GM18517 (cell line): ENCODE measurements at regions not wholly inside any gene's neighbourhood (a gene's known extent, or its start where the extent isn't known, plus 50 kb on each side); places are given as distances from the start of the nearest gene placed in this dataset.
"Not testable (repeated sequence)": the region's sequence is repeated elsewhere in the genome, so short reads cannot be mapped to it uniquely, and the experiment has no call there.

Source experiments
- ATAC-seq: cut with Tn5 transposase; IDR thresholded peaks from one replicate; pipeline ENCODE4 v1.9.1; 2021; ENCODE audit warnings: mild to moderate bottlenecking, moderate library complexity; ENCODE audit not compliant: unreplicated experiment

DNA sequence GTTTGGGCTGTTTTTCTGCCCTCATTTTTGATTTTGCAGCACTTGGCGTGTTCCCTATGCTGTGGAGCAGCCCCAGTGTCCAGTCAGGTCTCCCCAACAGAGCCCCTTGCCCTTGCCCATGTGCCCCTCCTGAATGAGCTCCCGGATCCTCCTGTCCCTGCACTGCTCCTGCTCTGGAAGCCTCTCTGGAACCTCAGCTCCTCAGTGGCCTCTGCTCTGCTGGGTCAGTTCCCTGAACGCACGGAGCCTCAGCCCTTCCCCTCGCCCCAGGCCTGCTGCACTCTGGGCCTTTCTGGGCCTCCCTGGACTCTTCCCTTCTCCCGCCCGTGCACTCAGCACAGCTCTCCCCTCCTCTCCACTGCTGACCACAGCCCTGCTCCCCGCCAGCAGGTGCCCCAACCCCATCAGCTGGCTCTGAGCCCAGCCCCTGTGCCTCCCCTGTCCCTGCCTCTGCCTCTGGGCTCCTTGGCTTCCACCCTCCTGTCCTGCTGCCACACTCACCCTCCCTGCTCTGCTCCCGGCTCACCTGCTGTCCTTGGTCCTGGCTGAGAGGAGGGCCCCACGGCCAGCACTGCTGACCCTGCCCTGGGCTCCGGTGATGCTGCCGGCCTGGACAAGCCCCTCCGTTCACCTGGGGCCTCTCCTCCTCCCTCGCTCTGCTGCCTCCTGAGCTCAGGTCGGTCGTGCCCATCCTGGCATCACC is 220.6 kb downstream of the TMEM121 start:
- not testable (repeated sequence) for ATAC-seq

DNA sequence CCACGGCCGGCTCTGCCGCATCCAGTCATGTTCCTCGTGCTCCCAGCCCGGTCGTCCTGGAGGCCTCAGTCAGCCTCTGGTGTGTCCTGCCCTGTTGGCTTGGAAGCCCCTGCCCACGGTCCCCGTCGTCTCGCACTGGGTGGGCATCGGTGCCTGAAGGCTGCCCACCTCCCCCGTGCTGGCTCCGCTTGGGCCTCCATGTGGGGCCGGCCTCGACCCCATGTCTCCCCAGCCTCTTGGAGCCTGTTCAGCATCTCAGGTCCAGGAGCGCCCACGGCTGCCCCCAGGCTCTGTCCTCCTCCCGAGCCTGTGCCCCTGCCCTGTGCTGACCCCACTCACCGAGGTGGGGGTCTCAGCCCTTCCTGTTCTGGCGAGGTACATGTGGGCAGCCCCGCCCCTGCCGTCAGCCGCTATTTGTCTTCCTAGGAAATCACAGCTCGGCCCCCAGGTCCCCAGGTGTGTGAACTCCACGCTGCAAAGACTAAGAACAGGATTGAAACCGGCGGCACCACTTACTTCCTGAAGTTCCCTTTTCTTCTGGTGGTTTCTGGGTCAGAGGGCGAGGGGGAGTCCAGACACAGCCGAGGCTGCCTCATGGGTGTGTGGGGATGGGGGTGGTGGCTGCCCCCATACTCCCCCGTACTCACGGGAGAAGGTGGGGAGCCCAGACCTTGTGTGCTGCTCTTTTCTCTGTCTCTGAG is 221.3 kb downstream of the TMEM121 start:
- not testable (repeated sequence) for ATAC-seq

- no peak for ATAC-seq
Measured at GRCh38 chr14:105748204-105748578, 221.8 kb downstream of the TMEM121 start.

- not testable (repeated sequence) for ATAC-seq
Measured at GRCh38 chr14:105748710-105749109, 222.3 kb downstream of the TMEM121 start.

DNA sequence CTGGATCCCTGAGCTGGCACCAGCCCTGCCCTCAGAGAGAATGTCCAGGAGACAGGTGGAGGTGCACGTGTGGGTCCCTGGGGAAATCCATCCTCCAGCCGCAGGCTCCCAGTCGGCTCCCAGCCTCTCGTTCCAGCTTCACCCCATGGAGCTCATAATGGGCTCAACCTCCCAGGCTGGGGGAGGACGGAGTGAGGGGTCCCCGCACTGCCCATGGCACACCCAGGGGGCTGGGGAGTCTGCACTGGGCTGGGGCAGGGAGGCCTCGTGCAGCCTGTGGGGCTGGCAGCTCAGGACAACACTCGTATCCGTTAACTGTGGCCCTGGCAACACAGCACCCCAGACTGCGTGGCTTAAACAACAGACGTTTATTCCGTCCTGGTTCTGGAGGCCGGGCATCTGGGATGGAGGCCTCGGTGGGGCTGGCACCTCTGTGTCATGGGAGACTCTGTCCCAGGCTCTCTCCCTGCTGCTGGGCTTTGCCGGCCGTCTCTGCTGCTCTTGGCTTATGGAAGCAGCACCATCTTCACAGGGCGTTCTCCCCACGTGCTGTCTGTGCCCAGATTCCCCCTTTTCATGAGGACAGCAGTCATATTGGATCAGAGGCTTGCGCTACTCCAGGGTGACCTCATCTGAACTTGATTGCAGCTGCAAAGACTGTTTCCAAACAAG is 223.6 kb downstream of the TMEM121 start:
- not testable (repeated sequence) for ATAC-seq

DNA sequence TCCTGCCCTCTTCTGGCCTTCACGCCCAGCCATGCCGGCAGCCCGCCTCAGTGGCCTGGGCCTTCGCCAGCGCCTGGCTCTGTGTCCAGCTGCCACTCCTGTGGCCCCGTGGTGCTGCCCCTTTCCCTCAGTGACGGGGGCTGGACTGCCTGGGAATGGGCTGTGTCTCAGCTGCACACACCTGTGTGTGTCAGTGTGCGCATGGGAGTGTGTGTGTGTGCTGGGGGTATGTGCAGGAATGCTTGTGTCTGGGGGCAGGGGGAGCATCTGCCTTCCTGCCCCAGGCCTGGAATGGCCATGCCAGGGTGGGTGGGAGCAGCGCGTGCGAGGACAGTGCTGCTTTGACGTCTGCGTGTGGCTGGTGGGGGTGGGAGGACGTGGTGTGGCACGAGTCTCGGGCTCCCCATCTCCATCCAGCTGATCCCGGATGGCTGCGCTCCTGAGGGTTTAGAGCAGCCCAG is 224.9 kb downstream of the TMEM121 start:
- ATAC-seq = not testable (repeated sequence)

DNA sequence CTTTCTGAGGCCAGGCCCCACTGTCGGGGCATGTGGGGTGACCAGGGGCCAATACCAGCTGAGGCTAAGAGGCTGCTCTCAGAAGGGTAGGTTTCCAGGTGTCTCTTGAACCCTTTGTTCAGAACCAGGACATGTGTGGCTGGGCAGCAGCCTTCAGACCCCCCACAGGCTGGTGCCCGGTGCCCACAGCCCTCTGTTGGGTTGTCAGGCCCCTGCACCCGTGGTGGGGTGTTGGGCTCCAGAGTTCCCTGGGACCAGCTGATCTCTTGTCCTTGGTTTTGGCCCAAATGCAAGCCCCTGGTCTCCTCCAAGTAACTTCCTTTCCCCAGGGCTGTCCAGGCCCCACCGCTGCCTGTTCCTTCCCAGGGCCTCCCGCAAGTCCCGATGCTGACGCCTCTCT is 226.0 kb downstream of the TMEM121 start:
- ATAC-seq = not testable (repeated sequence)

- no peak for ATAC-seq
Measured at GRCh38 chr14:105760691-105761344, 234.4 kb downstream of the TMEM121 start.

- ATAC-seq = not testable (repeated sequence)
Measured at GRCh38 chr14:105761345-105761740, 235.0 kb downstream of the TMEM121 start.

- ATAC-seq = no peak
Measured at GRCh38 chr14:105761842-105762241, 235.5 kb downstream of the TMEM121 start.

DNA sequence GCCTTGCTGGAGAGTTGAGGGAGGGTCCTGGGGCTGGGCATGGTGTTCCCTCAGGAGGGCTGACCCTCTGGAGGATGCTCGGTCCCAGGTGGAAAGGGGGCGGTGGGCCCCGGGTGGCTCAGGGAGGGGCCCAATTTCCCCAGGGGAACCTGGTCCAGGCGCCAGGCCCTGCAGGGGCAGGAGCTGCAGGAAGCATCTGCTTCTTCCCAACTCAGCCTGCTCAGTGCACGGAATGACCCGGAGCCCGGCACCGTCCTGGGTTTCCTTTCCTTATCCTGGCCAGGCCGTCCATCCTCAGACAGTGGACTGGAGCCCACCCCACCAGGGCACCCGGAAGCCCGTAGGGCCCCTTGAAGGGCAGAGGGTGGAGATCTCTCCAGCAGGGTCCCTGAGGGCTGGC is 235.9 kb downstream of the TMEM121 start:
- not testable (repeated sequence) for ATAC-seq

DNA sequence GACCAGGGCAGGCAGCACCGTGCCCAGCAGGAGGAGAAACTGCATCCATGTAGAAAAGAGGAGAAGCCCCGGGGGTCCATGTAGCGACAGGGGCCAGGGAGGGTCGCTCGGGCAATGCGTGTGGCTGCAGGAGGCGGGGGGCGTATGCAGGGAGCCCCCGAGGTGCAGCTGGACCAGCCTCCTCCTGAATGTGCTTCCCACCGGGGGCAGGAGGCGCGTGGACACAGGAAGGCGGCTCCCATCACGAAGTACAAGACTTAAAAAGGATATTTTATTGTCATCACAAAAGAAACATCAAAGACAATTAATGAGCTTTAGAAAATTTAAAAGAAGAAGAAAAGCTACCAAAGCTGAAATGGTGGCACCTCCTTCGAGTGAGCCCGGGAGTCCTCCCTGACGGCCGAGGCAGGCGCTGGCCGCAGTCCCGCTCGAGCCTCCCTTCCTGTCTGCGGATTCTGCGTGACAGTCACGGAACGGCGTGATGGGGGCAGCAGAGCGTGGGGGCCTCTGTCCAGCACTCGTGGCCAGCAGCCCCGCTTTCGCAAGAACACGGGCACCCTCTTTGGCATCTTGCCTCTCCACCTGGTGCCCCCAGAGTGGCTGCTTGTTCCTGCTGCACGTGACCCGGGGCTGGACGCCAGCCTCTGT is 238.0 kb downstream of the TMEM121 start:
- not testable (repeated sequence) for ATAC-seq

GRCh38 chr14:105765072-105765825 is 238.9 kb downstream of the TMEM121 start:
- not testable (repeated sequence) for ATAC-seq

DNA sequence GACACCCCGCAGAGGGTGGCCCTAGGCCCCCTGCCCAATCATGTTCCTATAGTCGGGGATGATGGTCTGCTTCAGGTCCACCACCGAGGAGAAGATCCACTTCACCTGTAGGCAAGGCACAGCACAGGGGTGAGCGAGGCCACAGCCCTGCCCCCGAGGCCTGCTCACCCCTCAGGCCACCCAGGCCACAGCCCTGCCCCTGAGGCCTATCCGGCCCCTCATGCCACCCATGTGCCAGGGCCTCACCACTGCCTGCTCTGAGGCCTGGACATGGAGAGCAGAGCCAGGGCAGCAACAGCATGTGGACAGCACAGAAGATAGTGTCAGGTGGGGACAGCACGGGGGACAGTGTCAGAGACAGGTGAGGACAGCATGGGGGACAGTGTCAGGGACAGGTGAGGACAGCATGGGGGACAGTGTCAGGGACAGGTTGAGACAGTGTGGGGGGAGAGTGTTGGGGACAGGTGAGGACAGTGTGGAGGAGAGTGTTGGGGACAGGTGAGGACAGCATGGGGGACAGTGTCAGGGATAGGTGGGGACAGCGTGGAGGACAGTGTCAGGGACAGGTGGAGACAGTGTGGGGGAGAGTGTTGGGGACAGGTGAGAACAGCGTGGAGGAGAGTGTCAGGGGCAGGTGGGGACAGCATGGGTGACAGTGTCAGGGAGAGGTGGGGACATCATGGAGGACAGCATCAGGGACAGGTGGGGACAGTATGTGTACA is 239.7 kb downstream of the TMEM121 start:
- no peak for ATAC-seq

GRCh38 chr14:105767315-105767714 is 240.9 kb downstream of the TMEM121 start:
- no peak for ATAC-seq

DNA sequence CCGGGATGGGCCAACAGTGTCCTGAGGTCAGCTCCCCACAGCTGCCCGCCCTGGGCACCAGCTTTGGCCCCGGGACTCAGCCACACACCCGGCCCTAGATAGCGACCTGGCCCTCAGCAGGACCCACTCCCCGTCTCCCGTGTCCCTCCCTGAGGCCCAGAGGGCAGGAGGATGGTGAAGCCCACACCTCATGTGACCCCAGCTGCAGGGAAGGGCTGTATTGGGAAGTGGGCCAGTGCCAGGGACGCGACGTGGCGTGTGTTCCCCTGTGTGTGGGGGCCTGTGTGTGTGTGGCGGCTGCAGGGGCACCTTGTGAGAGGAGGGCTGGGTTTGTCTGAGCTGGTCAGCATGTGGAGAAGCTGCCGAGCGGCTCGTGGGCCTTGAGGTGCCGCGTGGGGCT is 241.7 kb downstream of the TMEM121 start:
- not testable (repeated sequence) for ATAC-seq

GRCh38 chr14:105769061-105769730 is 242.8 kb downstream of the TMEM121 start:
- ATAC-seq = not testable (repeated sequence)

GRCh38 chr14:105770619-105771216 is 244.3 kb downstream of the TMEM121 start:
- not testable (repeated sequence) for ATAC-seq
